ENCODE measurements at regions not wholly inside any gene's neighbourhood (a gene's known extent, or its start where the extent isn't known, plus 50 kb on each side); places are given as distances from the start of the nearest gene placed in this dataset.
"Not testable (repeated sequence)": the region's sequence is repeated elsewhere in the genome, so short reads cannot be mapped to it uniquely, and the experiment has no call there.

DNA sequence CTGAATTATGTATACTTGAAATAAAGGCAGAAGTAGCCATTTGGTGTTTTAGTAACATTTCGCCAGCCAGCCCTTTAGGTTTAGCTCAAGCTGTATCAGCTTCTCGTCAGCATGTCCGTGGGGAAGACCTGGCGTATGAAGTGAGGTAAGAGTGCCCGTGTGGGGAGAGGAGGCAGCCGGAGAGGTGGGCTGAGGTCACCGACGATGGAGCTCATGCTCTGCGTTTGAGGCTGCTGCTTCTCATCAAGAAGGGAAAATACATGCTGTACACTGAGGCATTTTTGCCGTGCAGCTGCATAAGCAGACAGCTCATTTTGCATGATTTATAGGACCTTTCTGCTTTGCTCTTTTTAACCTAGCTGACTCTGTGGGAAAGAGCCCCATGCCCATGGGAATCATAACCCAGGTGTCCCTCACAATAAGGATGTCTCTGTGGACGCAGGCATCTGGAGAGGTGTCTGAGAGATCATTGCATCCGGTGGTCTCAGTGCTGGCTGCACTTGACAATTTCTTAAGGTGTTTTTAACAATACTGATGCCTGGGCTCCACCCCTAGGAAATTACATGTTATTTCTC lies 179.1 kb downstream of the ABCC12 start:
- in situ Hi-C loops (cut with HindIII; ENCODE audit: low sequenced_read_pairs): no loop called here

DNA sequence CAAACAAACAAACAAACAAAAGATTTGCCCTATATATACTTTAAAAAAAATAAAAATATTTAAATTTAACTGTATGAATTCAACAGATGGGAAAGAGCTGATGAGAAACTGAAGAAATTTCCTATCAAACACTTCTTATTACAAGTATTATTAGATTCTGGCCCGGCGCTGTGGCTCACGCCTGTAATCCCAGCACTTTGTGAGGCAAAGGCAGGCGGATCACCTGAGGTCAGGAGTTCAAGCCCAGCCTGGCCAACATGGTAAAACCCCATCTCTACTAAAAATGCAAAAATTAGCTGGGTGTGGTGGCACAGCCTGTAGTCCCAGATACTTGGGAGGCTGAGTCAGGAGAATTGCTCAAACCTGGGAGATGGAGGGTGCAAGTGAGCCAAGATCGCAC lies 180.8 kb downstream of the ABCC12 start:
- in situ Hi-C loops (cut with HindIII; ENCODE audit: low sequenced_read_pairs): not testable (repeated sequence)

DNA sequence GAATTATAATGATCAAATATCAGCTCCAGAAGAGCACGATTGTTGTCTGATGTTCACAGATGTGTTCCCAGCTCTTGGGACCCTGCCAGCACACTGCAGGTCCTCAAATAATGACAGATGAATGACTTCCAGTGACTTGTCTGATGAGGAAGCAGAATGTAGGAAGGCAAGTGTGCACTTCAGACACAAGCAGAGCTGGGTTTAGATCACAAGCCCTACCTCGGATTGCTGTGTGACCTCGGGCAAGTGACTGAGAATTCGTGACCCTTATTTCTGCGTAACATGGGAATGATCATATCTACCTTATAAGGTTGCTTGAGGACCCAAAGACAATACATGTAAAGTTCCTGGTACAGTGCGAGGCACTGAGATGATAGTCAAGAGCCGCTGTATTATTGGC lies 182.2 kb downstream of the ABCC12 start:
- in situ Hi-C loops (cut with HindIII; ENCODE audit: low sequenced_read_pairs): no loop called here

GRCh38 chr16:47972246-47972985 lies 183.4 kb downstream of the ABCC12 start:
- in situ Hi-C loops (cut with HindIII; ENCODE audit: low sequenced_read_pairs): no loop called here

DNA sequence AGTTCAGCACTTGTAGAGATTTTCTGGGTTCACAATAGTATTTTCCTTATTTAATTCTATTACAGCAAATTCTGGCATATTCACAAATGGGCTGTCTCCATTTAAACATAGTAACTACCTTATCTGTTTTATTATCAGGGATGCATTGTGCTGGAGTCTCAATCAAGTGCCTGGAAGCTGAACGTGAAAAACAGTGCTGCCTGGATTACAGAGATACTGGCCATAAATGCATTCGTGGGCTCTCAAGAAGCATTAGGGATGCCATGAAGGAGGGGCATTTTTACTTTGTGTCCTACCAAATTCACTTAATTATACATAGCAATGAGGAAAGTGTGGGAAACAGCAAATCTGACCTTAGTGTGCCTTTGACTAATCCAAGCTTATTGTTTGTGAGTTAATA lies 184.6 kb downstream of the ABCC12 start:
- in situ Hi-C loops (cut with HindIII; ENCODE audit: low sequenced_read_pairs): no loop called here

- in situ Hi-C loops (cut with HindIII; ENCODE audit: low sequenced_read_pairs): no loop called here
Observed at GRCh38 chr16:47970291-47970931, 185.4 kb downstream of the ABCC12 start.

DNA sequence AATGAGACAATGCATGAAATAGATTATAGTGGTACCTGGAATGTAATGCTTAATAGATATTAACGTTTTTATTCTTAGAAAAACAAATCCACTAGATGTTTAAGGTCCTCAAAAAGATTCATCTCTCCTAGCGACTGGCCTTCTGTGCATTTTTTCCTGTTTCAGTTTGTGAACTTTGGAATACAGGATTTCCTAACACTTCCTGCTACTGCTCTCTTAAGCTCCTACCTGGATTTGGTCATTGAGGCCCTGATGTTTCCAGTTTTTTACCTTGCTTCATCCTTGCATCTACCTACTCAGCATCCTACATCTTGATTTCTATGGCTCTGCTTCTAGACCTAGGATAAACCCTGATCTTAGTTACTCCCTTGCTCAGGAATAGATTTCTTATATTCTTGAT lies 188.4 kb downstream of the ABCC12 start:
- in situ Hi-C loops (cut with HindIII; ENCODE audit: low sequenced_read_pairs): no loop called here

DNA sequence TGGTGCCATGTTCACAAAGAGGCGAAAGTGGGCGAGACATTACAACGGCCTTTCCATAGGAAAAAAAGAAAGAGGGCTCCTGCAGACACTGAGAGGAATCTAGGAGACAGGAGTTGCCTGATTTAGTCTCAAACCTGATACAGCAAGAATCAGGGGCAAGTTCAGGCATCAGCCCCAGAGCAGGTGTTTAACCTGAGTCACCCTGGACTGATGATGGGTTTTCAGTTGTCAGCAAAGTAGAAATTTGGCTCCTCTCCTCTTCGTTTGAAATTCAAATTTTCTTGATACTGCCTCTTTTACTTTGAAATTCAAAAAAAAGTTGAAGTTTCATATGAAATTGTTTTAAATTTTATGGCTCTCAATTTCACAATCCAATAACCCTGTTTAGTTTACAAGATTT lies 189.5 kb downstream of the ABCC12 start:
- in situ Hi-C loops (cut with HindIII; ENCODE audit: low sequenced_read_pairs): no loop called here

DNA sequence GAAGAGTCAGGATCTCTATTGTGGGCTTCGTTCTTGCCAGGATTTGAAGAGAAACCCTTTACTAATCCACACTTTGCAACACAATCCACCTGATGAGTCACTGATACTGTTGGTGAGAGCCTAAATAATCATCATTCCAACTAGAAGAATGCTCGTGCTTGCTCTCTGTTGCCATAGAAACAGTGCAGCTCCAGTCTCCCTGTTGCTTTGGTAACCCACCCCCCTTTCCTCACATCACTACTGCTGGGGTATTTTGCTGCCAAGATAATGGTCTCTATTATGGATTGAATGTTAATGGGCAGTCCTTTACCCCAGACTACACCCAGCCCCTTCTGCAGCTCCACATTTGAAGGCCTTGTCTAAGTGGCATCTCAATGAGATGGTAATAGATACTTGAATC lies 190.4 kb downstream of the ABCC12 start:
- in situ Hi-C loops (cut with HindIII; ENCODE audit: low sequenced_read_pairs): no loop called here

DNA sequence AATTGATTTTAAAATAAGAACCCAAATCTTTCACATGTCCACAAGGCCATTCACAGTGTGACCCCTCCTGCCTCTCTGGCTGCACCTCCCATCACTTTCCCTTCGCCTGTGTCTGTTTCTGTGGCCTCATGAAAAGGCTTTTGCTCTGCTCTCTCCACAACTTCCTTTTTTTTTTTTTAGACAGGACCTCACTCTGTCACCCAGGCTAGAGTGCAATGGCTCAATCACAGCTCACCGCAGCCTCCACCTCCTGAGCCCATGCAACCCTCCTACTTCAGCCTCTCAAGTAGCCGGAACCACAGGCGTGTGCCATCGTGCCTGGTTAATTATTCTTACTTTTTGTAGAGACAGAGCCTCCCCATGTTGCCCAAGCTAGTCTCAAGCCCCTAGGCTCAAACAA lies 197.1 kb downstream of the ABCC12 start:
- in situ Hi-C loops (cut with HindIII; ENCODE audit: low sequenced_read_pairs): no loop called here

DNA sequence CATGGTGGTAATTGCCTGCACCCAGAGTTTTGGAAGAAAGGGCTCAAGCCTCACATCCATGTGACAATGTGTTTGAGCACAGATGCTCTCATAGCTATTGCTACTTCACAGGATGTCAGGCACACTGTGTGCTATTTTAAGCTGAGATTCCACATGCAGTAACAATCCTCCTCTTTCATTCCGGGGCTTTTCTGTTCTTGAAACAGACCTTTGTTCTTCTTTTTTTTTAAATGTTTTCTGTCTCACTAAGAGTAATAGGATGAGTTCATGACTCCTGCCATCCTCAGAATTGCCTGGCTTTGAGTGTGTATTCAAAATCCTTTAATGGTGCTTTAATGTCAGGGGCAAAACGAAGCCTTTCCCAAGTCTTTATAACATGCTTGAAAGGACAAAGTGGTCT lies 198.9 kb downstream of the ABCC12 start:
- in situ Hi-C loops (cut with HindIII; ENCODE audit: low sequenced_read_pairs): no loop called here

DNA sequence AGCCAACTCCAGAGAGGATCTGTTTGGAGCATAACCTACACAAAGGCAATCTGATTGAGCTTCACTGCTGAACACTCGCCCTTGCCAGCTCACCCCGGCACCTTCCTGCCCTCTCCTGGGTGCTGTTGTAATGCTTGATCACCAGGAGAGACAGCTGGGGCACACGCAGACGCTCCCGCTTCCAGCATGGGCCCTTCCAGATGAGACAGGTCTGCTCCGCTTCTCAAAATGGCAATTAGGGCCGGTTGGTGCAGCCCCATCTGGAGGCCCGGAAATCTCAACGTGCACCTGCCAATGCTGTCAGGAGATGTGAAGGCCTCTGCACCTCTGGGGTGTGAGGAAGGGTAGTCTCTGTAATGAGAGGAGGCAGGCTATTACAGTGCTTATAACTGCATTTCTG lies 206.1 kb downstream of the ABCC12 start:
- in situ Hi-C loops (cut with HindIII; ENCODE audit: low sequenced_read_pairs): no loop called here

GRCh38 chr16:47949276-47949675 lies 206.5 kb downstream of the ABCC12 start:
- in situ Hi-C loops (cut with HindIII; ENCODE audit: low sequenced_read_pairs): no loop called here

- in situ Hi-C loops (cut with HindIII; ENCODE audit: low sequenced_read_pairs): no loop called here
Observed at GRCh38 chr16:47947723-47948122, 208.1 kb downstream of the ABCC12 start.

GRCh38 chr16:47946092-47946491 lies 209.7 kb downstream of the ABCC12 start:
- in situ Hi-C loops (cut with HindIII; ENCODE audit: low sequenced_read_pairs): no loop called here

- in situ Hi-C loops (cut with HindIII; ENCODE audit: low sequenced_read_pairs): no loop called here
Observed at GRCh38 chr16:47944589-47944988, 211.2 kb downstream of the ABCC12 start.

- in situ Hi-C loops (cut with HindIII; ENCODE audit: low sequenced_read_pairs): no loop called here
Observed at GRCh38 chr16:47943235-47943634, 212.6 kb downstream of the ABCC12 start.

GRCh38 chr16:47940466-47940865 lies 215.3 kb downstream of the ABCC12 start:
- in situ Hi-C loops (cut with HindIII; ENCODE audit: low sequenced_read_pairs): no loop called here

GRCh38 chr16:47939680-47940079 lies 216.1 kb downstream of the ABCC12 start:
- in situ Hi-C loops (cut with HindIII; ENCODE audit: low sequenced_read_pairs): no loop called here

GRCh38 chr16:47938272-47938671 lies 217.5 kb downstream of the ABCC12 start:
- in situ Hi-C loops (cut with HindIII; ENCODE audit: low sequenced_read_pairs): no loop called here

- in situ Hi-C loops (cut with HindIII; ENCODE audit: low sequenced_read_pairs): no loop called here
Observed at GRCh38 chr16:47928008-47928407, 227.8 kb downstream of the ABCC12 start.

DNA sequence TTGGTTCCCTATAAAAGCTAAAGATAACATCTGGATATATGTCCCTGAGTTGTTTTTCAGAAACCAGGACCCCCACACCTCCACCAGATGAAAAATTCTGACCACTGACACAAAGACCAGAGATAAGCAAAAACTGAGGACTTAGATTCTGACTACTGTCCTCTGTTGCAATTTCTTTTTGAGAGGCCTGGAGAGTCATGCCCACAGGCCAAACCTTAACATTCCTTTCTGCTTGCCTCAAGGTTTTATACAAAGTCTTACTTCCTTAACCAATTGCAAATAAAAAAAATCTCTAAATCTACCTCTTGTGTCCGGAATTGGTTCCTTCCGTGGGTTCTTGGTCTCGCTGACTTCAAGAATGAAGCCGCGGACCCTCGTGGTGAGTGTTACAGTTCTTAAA lies 228.5 kb downstream of the ABCC12 start:
- in situ Hi-C loops (cut with HindIII; ENCODE audit: low sequenced_read_pairs): no loop called here

Data from endothelial cell of hepatic sinusoid (primary cell).